ENCODE measurements at regions not wholly inside any gene's neighbourhood (a gene's known extent, or its start where the extent isn't known, plus 50 kb on each side); places are given as distances from the start of the nearest gene placed in this dataset.

DNA sequence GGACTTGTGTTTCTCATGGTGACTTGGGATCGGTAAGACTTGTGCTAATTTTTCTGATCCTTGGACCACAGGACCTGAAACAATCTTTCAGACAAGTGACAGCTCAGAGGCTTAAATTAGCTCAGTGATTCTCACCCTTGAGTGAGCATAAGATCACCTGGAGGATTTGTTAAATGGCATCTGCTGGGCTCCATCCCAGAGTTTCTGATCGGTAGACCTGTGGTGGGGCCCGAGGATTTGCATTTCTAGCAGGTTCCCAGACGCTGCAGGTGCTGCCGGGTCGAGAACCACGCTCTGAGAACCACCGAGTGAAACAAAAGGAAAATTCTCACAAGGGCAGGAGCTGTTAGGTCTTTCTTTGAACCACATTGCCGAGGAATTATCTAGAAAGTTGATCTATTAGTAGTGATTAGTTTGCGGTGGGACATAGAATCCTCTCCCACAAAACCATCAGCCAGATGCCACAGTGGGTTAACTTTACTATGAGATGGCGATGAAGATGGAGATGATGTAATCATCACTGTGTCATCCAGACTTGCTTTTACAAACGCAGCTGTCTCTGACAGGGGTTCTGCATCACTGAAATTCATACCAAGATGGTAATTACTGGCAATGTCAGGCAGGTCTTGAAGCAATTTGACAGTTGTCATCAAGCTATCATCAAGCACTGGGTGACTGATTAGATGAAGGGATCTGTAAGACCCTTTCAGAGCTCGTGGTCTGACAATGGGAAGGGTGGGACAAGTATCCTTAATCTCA is 184.0 kb downstream of the AACS start:
- BruUV-seq (replicated peaks): no TSS peak
- ChIA-PET CTCF (no interaction called here), POLR2A (ENCODE audit: unreplicated experiment) (no interaction called here)
- Histone ChIP-seq H3K27ac (ENCODE audit: low read length) (no peak overlapping the region), H4K20me1 (ENCODE audit: low read length) (no peaks in the 10 kb centered on the region), H3K4me1 (ENCODE audit: insufficient read depth, low read length) (no peaks in the 10 kb centered on the region), H3K9ac (ENCODE audit: low read length) (no peak overlapping the region), H3K9me3 (ENCODE audit: low read length) (no peaks in the 10 kb centered on the region), H2AFZ (ENCODE audit: low read length) (no peak overlapping the region), H3K36me3 (ENCODE audit: low read depth, low read length) (no peaks in the 10 kb centered on the region), H3K79me2 (ENCODE audit: low read length) (no peaks in the 10 kb centered on the region), H3K27me3 (ENCODE audit: low read length) (peaks cover 99% of the 10 kb centered on the region), H3K4me3 (ENCODE audit: low read length) (no peak overlapping the region), H3F3A (ENCODE audit: low read length, unreplicated experiment) (no peaks in the 10 kb centered on the region), H3K4me2 (ENCODE audit: low read length) (no peak overlapping the region), H3K9me2 (replicated peaks; ENCODE audit: low read length) (no peaks in the 10 kb centered on the region)
- intact Hi-C loops (cut with micrococcal nuclease): no loop called here
- no peak for ATAC-seq
- no peak for DNase-seq
- TF ChIP-seq, protein P1, sequence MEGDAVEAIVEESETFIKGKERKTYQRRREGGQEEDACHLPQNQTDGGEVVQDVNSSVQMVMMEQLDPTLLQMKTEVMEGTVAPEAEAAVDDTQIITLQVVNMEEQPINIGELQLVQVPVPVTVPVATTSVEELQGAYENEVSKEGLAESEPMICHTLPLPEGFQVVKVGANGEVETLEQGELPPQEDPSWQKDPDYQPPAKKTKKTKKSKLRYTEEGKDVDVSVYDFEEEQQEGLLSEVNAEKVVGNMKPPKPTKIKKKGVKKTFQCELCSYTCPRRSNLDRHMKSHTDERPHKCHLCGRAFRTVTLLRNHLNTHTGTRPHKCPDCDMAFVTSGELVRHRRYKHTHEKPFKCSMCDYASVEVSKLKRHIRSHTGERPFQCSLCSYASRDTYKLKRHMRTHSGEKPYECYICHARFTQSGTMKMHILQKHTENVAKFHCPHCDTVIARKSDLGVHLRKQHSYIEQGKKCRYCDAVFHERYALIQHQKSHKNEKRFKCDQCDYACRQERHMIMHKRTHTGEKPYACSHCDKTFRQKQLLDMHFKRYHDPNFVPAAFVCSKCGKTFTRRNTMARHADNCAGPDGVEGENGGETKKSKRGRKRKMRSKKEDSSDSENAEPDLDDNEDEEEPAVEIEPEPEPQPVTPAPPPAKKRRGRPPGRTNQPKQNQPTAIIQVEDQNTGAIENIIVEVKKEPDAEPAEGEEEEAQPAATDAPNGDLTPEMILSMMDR (conservative IDR thresholded peaks at IDR 0.05; ENCODE audit: low read depth, low read length): no peak
- TF ChIP-seq EZH2 (IDR thresholded peaks at IDR 0.05; ENCODE audit: low read length, unreplicated experiment): no peak
- no peak for TF ChIP-seq EZH2phosphoT487 (IDR thresholded peaks at IDR 0.05; ENCODE audit: borderline replicate concordance, low read length)

DNA sequence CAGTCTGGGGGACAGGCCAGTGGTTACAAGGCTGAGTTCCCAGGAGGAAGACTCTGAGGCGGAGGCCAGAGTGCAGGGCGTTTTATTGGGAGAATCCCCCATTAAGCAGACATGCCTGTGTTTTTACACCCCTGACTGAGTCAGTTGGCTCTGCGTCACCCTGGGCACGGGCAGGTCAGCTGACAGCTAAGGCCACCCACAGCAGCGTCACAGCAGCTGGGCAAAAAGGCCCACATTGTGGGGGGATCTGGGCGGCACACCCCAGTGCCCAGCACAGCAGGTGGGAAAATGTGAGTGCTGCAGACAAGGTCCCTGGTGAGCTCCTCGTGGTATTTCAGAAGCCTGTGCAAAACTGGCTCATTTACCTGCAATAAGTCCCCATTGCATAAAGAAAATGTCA is 184.7 kb downstream of the AACS start:
- Histone ChIP-seq H3K9ac (ENCODE audit: low read length) (no peak overlapping the region), H3K9me2 (replicated peaks; ENCODE audit: low read length) (no peaks in the 10 kb centered on the region), H3F3A (ENCODE audit: low read length, unreplicated experiment) (no peaks in the 10 kb centered on the region), H3K9me3 (ENCODE audit: low read length) (no peaks in the 10 kb centered on the region), H3K4me2 (ENCODE audit: low read length) (no peak overlapping the region), H4K20me1 (ENCODE audit: low read length) (no peaks in the 10 kb centered on the region), H3K4me1 (ENCODE audit: insufficient read depth, low read length) (no peaks in the 10 kb centered on the region), H3K27ac (ENCODE audit: low read length) (no peak overlapping the region), H3K27me3 (ENCODE audit: low read length) (peaks cover 98% of the 10 kb centered on the region), H2AFZ (ENCODE audit: low read length) (no peak overlapping the region), H3K4me3 (ENCODE audit: low read length) (no peak overlapping the region), H3K36me3 (ENCODE audit: low read depth, low read length) (no peaks in the 10 kb centered on the region), H3K79me2 (ENCODE audit: low read length) (no peaks in the 10 kb centered on the region)
- intact Hi-C loops (cut with micrococcal nuclease): no loop called here
- BruUV-seq (replicated peaks): no TSS peak
- no peak for ATAC-seq
- ChIA-PET POLR2A (ENCODE audit: unreplicated experiment) (no interaction called here), CTCF (no interaction called here)
- no peak for DNase-seq
- TF ChIP-seq, protein P1 (conservative IDR thresholded peaks at IDR 0.05; ENCODE audit: low read depth, low read length): no peak
- no peak for TF ChIP-seq EZH2phosphoT487 (IDR thresholded peaks at IDR 0.05; ENCODE audit: borderline replicate concordance, low read length)
- no peak for TF ChIP-seq EZH2 (IDR thresholded peaks at IDR 0.05; ENCODE audit: low read length, unreplicated experiment)

DNA sequence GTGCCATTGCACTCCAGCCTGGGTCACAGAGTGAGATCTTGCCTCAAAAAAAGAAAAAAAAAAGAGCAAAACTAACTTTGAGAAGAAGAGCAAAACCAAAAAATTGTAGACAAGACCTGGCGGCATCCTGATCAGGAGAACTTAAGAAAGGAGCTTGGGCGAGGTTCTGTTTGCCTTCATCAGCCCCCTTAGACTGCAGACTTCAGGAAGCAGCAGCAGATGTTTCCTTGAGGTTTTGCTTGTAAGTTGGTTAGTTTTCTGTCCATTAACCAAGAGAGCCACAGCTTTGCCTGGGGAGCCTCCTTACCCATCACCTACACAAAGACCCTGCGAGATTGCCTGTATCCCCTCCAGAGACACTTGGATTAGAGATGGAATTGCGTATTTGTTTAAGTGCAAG is 189.0 kb downstream of the AACS start:
- CTCF ChIA-PET: no interaction called here
- BruUV-seq (replicated peaks): no TSS peak

More for the DNA sequence above, 189.0 kb downstream of the AACS start:
- H3K9me3 ChIP-seq (ENCODE audit: low read length): no peaks in the 10 kb centered on the region
- H3K27me3 ChIP-seq (ENCODE audit: low read length): peaks cover 99% of the 10 kb centered on the region
- ATAC-seq (no peak), DNase-seq (no peak)
- TF ChIP-seq, protein P1 (conservative IDR thresholded peaks at IDR 0.05; ENCODE audit: low read depth, low read length): no peak
- TF ChIP-seq EZH2phosphoT487 (IDR thresholded peaks at IDR 0.05; ENCODE audit: borderline replicate concordance, low read length) (no peak), EZH2 (IDR thresholded peaks at IDR 0.05; ENCODE audit: low read length, unreplicated experiment) (no peak)
- no peaks in the 10 kb centered on the region for H3K4me1 ChIP-seq (ENCODE audit: insufficient read depth, low read length)
- no peak overlapping the region for H2AFZ ChIP-seq (ENCODE audit: low read length)
- no peak overlapping the region for H3K9ac ChIP-seq (ENCODE audit: low read length)
- H3K27ac ChIP-seq (ENCODE audit: low read length): no peak overlapping the region
- no peak overlapping the region for H3K4me2 ChIP-seq (ENCODE audit: low read length)
- no peaks in the 10 kb centered on the region for H3K36me3 ChIP-seq (ENCODE audit: low read depth, low read length)
- H3K9me2 ChIP-seq (replicated peaks; ENCODE audit: low read length): no peaks in the 10 kb centered on the region
- intact Hi-C loops (cut with micrococcal nuclease): no loop called here
- H3K79me2 ChIP-seq (ENCODE audit: low read length): no peaks in the 10 kb centered on the region
- no peaks in the 10 kb centered on the region for H4K20me1 ChIP-seq (ENCODE audit: low read length)
- H3F3A ChIP-seq (ENCODE audit: low read length, unreplicated experiment): no peaks in the 10 kb centered on the region
- H3K4me3 ChIP-seq (ENCODE audit: low read length): no peak overlapping the region
- POLR2A ChIA-PET (ENCODE audit: unreplicated experiment): no interaction called here

Measured in PC-3 (cell line).